Left lung (tissue), 4 donors: ENCODE measurements at regions not wholly inside any gene's neighbourhood (a gene's known extent, or its start where the extent isn't known, plus 50 kb on each side); places are given as distances from the start of the nearest gene placed in this dataset.

ENCODE experiments used
- ATAC-seq: fragments of 200-7000 bp; cut with Tn5 transposase; one replicate; pipeline ENCODE4 v1.9.1; 2020; ENCODE audit warnings: moderate library complexity
- DNase-seq, 4 donors: peaks; one replicate each; pipeline ENCODE4 v3.0.0-alpha.2; 2013 to 2020
- H3K27ac ChIP-seq, 2 donors: fragments of 200-600 bp; sonication (generic) in 1 of 2; one replicate each; pipeline versions ENCODE4 v1.5.0 to v1.8.0; 2020 to 2021
- H3K27me3 ChIP-seq, 2 donors: fragments of 200-600 bp; sonication (generic) in 1 of 2; one replicate each; pipeline versions ENCODE4 v1.5.0 to v1.8.0; 2020 to 2021
- H3K36me3 ChIP-seq, 2 donors: fragments of 200-600 bp; sonication (generic) in 1 of 2; one replicate each; pipeline versions ENCODE4 v1.5.0 to v1.8.0; 2020 to 2021
- H3K4me1 ChIP-seq, 2 donors: fragments of 200-600 bp; one replicate each; pipeline ENCODE4 v1.8.0; 2021
- H3K4me3 ChIP-seq, 2 donors: fragments of 200-600 bp; sonication (generic) in 1 of 2; one replicate each; pipeline versions ENCODE4 v1.5.0 to v1.8.0; 2020 to 2021; ENCODE audit warnings: mild to moderate bottlenecking in 1 of 2
- H3K9me3 ChIP-seq, 2 donors: fragments of 200-600 bp; sonication (generic) in 1 of 2; one replicate each; pipeline versions ENCODE4 v1.5.0 to v1.8.0; 2020 to 2021
- CTCF ChIP-seq, 2 donors: fragments of 200-600 bp; sonication (generic) in 1 of 2; IDR thresholded peaks; one replicate each; pipeline versions ENCODE4 v1.5.0 to v1.8.0; 2021; ENCODE audit warnings: antibody characterized with exemption in 2 of 2
- intact Hi-C, 2 donors: fragments of 100-400 bp; cut with DNase I; formaldehyde crosslinking; loops; one replicate each; pipeline versions ENCODE4 v1.11.2 to v1.14.2; 2022
- donor health status: DM: no; HTN: yes; CAD: no.
- donor health status: DM: no; HTN: no; CAD: no.

- Histone ChIP-seq H3K4me3 (no peak overlapping the region), H3K9me3 (peaks cover 0 to 13% of the 10 kb centered on the region in 2 donors), H3K27me3 (no peaks in the 10 kb centered on the region), H3K4me1 (no peaks in the 10 kb centered on the region), H3K27ac (no peak overlapping the region), H3K36me3 (no peaks in the 10 kb centered on the region)
- intact Hi-C loops = no loop called here
- ATAC-seq = no peak
- no peak for DNase-seq
- no peak for TF ChIP-seq CTCF (IDR thresholded peaks at IDR 0.05)
Observed at GRCh38 chr13:33462109-33462508, 176.6 kb upstream of the STARD13 start.

- DNase-seq (no peak), ATAC-seq (no peak)
- no peaks in the 10 kb centered on the region for H3K4me1 ChIP-seq
- H3K27ac ChIP-seq = no peak overlapping the region
- H3K27me3 ChIP-seq = no peaks in the 10 kb centered on the region
- intact Hi-C loops = no loop called here
- H3K4me3 ChIP-seq = no peak overlapping the region
- peaks cover 0 to 9% of the 10 kb centered on the region in 2 donors for H3K9me3 ChIP-seq
- no peak for TF ChIP-seq CTCF (IDR thresholded peaks at IDR 0.05)
- H3K36me3 ChIP-seq = no peaks in the 10 kb centered on the region
Observed at GRCh38 chr13:33464345-33464744, 178.8 kb upstream of the STARD13 start.

DNA sequence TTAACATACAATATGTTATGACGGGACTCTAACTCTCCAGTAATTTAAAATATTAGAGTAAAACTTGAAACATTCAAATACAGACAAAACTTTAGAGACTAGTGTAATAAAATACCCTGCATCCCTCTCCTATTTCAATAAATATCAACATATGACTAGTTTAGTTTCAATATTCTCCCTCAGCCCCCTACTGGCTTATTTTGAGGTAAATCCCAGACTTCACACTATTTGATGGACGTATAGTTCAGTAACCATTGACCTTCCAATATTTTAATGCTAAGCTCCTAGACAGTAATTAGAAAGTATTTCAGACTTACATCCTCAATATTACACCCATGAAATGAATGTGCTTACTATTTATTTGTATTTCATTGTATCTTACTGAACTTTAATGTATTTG lies 180.7 kb upstream of the STARD13 start:
- no peak for DNase-seq
- intact Hi-C loops = no loop called here

GRCh38 chr13:33467556-33467955 lies 182.0 kb upstream of the STARD13 start:
- intact Hi-C loops = no loop called here
- H3K9me3 ChIP-seq = no peaks in the 10 kb centered on the region
- no peaks in the 10 kb centered on the region for H3K36me3 ChIP-seq
- no peak for TF ChIP-seq CTCF (IDR thresholded peaks at IDR 0.05)
- H3K27me3 ChIP-seq = no peaks in the 10 kb centered on the region
- H3K27ac ChIP-seq = no peak overlapping the region
- H3K4me3 ChIP-seq = no peak overlapping the region
- H3K4me1 ChIP-seq = no peaks in the 10 kb centered on the region
- no peak for DNase-seq
- no peak for ATAC-seq

More for the DNA sequence above, 180.7 kb upstream of the STARD13 start:
- Histone ChIP-seq H3K4me1 (no peaks in the 10 kb centered on the region), H3K4me3 (no peak overlapping the region), H3K36me3 (no peaks in the 10 kb centered on the region), H3K27ac (no peak overlapping the region), H3K27me3 (no peaks in the 10 kb centered on the region), H3K9me3 (no peaks in the 10 kb centered on the region)
- ATAC-seq = no peak
- TF ChIP-seq CTCF (IDR thresholded peaks at IDR 0.05) = no peak

DNA sequence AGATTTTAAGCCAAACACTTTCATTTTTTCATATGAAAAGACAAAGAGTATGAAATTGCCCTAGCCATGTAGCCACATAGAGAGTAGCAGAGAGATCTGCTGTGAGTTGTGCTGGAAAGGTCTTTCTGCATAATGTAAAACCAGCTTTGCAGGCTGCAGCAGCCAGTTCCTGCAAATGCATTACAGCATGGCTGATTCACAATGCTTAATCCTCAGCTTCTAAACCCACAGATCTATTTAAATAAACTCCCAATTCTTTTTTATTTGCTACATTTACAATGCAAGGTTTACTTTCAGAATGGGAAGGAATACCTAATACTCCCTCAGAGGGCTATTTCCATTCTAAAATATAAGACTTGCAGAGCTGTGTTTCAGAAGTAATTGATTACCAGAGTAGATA lies 185.6 kb upstream of the STARD13 start:
- no peak overlapping the region for H3K27ac ChIP-seq
- no peaks in the 10 kb centered on the region for H3K27me3 ChIP-seq
- no peaks in the 10 kb centered on the region for H3K4me1 ChIP-seq
- no peak overlapping the region for H3K4me3 ChIP-seq
- no peaks in the 10 kb centered on the region for H3K36me3 ChIP-seq
- DNase-seq (no peak), ATAC-seq (no peak)
- no peak for TF ChIP-seq CTCF (IDR thresholded peaks at IDR 0.05)
- intact Hi-C loops = no loop called here
- peaks cover 0 to 3% of the 10 kb centered on the region in 2 donors for H3K9me3 ChIP-seq
